ENCODE measurements at regions not wholly inside any gene's neighbourhood (a gene's known extent, or its start where the extent isn't known, plus 50 kb on each side); places are given as distances from the start of the nearest gene placed in this dataset.

- DNase-seq (no peak), ATAC-seq (no peak)
- Histone ChIP-seq H3K4me3 (no peak overlapping the region), H3K27ac (no peak overlapping the region), H3K4me1 (peaks cover 3% of the 10 kb centered on the region), H3K36me3 (no peaks in the 10 kb centered on the region), H3K27me3 (peaks cover 16% of the 10 kb centered on the region), H3K9me3 (no peaks in the 10 kb centered on the region)
- TF ChIP-seq, protein P1, sequence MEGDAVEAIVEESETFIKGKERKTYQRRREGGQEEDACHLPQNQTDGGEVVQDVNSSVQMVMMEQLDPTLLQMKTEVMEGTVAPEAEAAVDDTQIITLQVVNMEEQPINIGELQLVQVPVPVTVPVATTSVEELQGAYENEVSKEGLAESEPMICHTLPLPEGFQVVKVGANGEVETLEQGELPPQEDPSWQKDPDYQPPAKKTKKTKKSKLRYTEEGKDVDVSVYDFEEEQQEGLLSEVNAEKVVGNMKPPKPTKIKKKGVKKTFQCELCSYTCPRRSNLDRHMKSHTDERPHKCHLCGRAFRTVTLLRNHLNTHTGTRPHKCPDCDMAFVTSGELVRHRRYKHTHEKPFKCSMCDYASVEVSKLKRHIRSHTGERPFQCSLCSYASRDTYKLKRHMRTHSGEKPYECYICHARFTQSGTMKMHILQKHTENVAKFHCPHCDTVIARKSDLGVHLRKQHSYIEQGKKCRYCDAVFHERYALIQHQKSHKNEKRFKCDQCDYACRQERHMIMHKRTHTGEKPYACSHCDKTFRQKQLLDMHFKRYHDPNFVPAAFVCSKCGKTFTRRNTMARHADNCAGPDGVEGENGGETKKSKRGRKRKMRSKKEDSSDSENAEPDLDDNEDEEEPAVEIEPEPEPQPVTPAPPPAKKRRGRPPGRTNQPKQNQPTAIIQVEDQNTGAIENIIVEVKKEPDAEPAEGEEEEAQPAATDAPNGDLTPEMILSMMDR (IDR thresholded peaks at IDR 0.05): no peak
- intact Hi-C loops (cut with DNase I): no loop called here
Observed at GRCh38 chr17:33749171-33749570, 456.1 kb upstream of the ASIC2 start.

DNA sequence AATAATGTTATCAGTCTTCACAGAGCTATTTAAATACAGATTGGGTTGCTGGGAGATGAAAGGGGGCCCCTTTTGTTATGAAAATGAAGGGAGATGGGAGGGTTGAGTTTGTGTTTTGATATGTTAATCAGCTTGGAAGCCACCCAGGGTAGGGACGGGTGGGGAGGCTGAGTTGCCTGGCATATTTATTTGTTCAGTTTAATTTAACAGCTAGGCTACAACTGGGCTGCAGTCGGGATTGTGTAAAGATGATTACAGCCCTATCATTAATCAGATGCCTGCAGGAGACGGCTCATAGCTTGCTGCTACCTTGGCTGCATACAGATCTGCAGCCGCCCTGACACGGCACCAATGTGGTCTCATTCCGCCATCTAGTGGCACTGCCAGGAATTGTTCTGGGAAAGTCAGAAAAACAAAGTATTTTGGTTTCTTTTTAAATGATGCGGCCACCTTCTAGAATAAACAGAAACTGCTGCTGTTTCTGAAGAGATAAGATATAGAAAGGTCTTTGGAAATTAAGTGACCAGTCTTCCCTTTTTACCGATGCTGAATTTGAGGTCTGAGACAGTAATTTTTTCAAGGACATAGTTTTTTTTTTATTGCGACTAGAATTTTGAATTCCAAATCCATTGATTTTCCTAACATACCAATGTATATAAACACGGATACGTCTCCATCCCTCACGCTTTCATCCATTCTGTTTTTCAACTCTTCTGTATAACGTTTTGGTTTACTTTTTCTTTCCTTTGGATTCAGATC is 458.0 kb upstream of the ASIC2 start:
- DNase-seq (peak; percentile 65), ATAC-seq (peak; percentile 82)
- TF ChIP-seq, protein P1 (IDR thresholded peaks at IDR 0.05): peak; percentile 95
- H3K27ac ChIP-seq: no peak overlapping the region
- H3K4me3 ChIP-seq: no peak overlapping the region
- no peaks in the 10 kb centered on the region for H3K9me3 ChIP-seq
- intact Hi-C loops (cut with DNase I): no loop called here
- H3K36me3 ChIP-seq: no peaks in the 10 kb centered on the region
- H3K4me1 ChIP-seq: peaks cover 3% of the 10 kb centered on the region
- H3K27me3 ChIP-seq: peaks cover 25% of the 10 kb centered on the region

DNA sequence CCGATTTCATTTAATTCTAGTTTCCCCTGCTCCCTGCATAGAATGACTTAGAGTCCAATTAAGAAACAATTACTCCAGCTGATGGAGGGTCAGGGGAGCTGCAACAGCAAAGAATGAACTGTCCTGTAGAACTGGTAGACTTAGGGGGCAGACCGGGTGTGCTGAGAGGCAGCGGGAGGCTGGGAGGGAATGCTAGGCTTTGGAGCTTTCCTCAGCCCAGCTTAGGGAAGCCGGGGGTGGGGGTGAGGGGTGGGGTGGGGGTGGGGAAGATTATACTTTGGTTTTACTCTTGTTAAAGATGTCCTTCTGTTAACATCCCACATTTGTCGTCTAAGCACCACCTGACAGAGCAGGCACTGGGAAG is 458.6 kb upstream of the ASIC2 start:
- Histone ChIP-seq H3K4me3 (no peak overlapping the region), H3K4me1 (peaks cover 3% of the 10 kb centered on the region), H3K36me3 (no peaks in the 10 kb centered on the region), H3K27me3 (peaks cover 25% of the 10 kb centered on the region), H3K9me3 (no peaks in the 10 kb centered on the region), H3K27ac (no peak overlapping the region)
- TF ChIP-seq, protein P1 (IDR thresholded peaks at IDR 0.05): no peak
- DNase-seq (no peak), ATAC-seq (no peak)
- intact Hi-C loops (cut with DNase I): no loop called here

- Histone ChIP-seq H3K4me1 (peaks cover 3% of the 10 kb centered on the region), H3K27ac (no peak overlapping the region), H3K27me3 (peaks cover 25% of the 10 kb centered on the region), H3K36me3 (no peaks in the 10 kb centered on the region), H3K4me3 (no peak overlapping the region), H3K9me3 (no peaks in the 10 kb centered on the region)
- intact Hi-C loops (cut with DNase I): no loop called here
- TF ChIP-seq, protein P1 (IDR thresholded peaks at IDR 0.05): no peak
- no peak for ATAC-seq
- no peak for DNase-seq
Observed at GRCh38 chr17:33753452-33753851, 460.4 kb upstream of the ASIC2 start.

DNA sequence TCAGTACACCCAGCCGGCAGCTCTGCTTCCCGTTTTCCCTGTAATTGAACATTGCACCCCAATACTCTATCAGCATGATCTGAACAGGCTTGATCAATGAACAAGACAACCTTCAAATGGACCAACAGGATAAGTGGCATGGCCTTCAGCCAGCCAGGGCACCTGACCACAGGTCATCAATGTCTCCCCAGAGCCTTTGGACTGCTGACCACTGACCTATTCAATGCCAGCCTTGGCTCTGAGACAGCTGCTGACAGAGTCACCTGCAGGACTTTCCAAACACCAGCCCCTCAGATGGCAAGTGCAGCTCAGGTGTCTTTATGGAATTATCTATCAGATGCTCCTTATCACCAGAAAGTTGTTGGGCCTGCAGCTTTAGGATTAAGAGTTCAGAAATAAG is 462.9 kb upstream of the ASIC2 start:
- H3K4me1 ChIP-seq: peaks cover 3% of the 10 kb centered on the region
- H3K27ac ChIP-seq: no peak overlapping the region
- no peaks in the 10 kb centered on the region for H3K36me3 ChIP-seq
- no peak overlapping the region for H3K4me3 ChIP-seq
- intact Hi-C loops (cut with DNase I): no loop called here
- no peaks in the 10 kb centered on the region for H3K9me3 ChIP-seq
- peaks cover 17% of the 10 kb centered on the region for H3K27me3 ChIP-seq
- DNase-seq: no peak
- TF ChIP-seq, protein P1 (IDR thresholded peaks at IDR 0.05): no peak
- ATAC-seq: no peak

DNA sequence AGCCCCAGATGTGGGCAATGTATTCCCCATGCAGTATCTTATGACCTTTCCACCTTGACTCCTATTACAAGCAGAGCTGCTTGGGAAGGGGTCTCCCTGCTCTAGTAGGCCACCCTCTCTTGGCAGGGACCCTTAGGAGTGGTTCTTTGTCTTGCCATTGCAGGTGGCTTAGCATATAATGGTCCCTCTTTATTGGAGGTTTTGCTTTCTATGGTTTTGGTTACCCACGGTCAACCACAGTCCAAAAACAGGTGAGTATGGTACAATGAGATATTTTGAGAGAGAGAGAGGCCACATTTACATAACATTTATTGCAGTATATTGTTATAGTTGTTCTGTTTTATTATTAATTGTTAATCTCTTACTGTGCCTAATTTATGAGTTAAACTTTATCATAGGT is 472.8 kb upstream of the ASIC2 start:
- no peak overlapping the region for H3K27ac ChIP-seq
- intact Hi-C loops (cut with DNase I): no loop called here
- no peak for ATAC-seq

More for the DNA sequence above, 472.8 kb upstream of the ASIC2 start:
- H3K36me3 ChIP-seq: no peaks in the 10 kb centered on the region
- no peak for DNase-seq
- H3K27me3 ChIP-seq: peaks cover 6% of the 10 kb centered on the region
- H3K4me3 ChIP-seq: no peak overlapping the region
- TF ChIP-seq, protein P1 (IDR thresholded peaks at IDR 0.05): no peak
- H3K4me1 ChIP-seq: no peaks in the 10 kb centered on the region
- no peaks in the 10 kb centered on the region for H3K9me3 ChIP-seq

Data from upper lobe of right lung (tissue), 1 donor.